ENCODE measurements at regions not wholly inside any gene's neighbourhood (a gene's known extent, or its start where the extent isn't known, plus 50 kb on each side); places are given as distances from the start of the nearest gene placed in this dataset.

- TF ChIP-seq, protein P1, sequence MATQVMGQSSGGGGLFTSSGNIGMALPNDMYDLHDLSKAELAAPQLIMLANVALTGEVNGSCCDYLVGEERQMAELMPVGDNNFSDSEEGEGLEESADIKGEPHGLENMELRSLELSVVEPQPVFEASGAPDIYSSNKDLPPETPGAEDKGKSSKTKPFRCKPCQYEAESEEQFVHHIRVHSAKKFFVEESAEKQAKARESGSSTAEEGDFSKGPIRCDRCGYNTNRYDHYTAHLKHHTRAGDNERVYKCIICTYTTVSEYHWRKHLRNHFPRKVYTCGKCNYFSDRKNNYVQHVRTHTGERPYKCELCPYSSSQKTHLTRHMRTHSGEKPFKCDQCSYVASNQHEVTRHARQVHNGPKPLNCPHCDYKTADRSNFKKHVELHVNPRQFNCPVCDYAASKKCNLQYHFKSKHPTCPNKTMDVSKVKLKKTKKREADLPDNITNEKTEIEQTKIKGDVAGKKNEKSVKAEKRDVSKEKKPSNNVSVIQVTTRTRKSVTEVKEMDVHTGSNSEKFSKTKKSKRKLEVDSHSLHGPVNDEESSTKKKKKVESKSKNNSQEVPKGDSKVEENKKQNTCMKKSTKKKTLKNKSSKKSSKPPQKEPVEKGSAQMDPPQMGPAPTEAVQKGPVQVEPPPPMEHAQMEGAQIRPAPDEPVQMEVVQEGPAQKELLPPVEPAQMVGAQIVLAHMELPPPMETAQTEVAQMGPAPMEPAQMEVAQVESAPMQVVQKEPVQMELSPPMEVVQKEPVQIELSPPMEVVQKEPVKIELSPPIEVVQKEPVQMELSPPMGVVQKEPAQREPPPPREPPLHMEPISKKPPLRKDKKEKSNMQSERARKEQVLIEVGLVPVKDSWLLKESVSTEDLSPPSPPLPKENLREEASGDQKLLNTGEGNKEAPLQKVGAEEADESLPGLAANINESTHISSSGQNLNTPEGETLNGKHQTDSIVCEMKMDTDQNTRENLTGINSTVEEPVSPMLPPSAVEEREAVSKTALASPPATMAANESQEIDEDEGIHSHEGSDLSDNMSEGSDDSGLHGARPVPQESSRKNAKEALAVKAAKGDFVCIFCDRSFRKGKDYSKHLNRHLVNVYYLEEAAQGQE (IDR thresholded peaks at IDR 0.05; ENCODE audit: unreplicated experiment): no peak
- TF ChIP-seq, protein P2, sequence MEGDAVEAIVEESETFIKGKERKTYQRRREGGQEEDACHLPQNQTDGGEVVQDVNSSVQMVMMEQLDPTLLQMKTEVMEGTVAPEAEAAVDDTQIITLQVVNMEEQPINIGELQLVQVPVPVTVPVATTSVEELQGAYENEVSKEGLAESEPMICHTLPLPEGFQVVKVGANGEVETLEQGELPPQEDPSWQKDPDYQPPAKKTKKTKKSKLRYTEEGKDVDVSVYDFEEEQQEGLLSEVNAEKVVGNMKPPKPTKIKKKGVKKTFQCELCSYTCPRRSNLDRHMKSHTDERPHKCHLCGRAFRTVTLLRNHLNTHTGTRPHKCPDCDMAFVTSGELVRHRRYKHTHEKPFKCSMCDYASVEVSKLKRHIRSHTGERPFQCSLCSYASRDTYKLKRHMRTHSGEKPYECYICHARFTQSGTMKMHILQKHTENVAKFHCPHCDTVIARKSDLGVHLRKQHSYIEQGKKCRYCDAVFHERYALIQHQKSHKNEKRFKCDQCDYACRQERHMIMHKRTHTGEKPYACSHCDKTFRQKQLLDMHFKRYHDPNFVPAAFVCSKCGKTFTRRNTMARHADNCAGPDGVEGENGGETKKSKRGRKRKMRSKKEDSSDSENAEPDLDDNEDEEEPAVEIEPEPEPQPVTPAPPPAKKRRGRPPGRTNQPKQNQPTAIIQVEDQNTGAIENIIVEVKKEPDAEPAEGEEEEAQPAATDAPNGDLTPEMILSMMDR (conservative IDR thresholded peaks at IDR 0.05; ENCODE audit: low read depth in 2 of 2): no peak
- TF ChIP-seq EZH2 (IDR thresholded peaks at IDR 0.05; ENCODE audit: low read depth, unreplicated experiment): no peak
- TF ChIP-seq POLR2AphosphoS5 (IDR thresholded peaks at IDR 0.05; ENCODE audit: low read depth): no peak
These were observed 535.4 kb downstream of the CDH8 start for GRCh38 chr16:61500851-61501250.
